B cell (primary cell): ENCODE measurements at regions not wholly inside any gene's neighbourhood (a gene's known extent, or its start where the extent isn't known, plus 50 kb on each side); places are given as distances from the start of the nearest gene placed in this dataset.

Source experiments
- CTCF ChIP-seq: fragments of 200-600 bp; IDR thresholded peaks from one replicate; pipeline ENCODE4 v1.8.0; 2022; ENCODE audit warnings: antibody characterized with exemption, mild to moderate bottlenecking
- EZH2 ChIP-seq: IDR thresholded peaks from 2 replicates; pipeline ENCODE4 v1.6.1; 2012; ENCODE audit warnings: borderline replicate concordance, low read depth, mild to moderate bottlenecking, moderate library complexity, low read length; ENCODE audit not compliant: insufficient read depth, poor library complexity, severe bottlenecking

GRCh38 chr12:115485967-115486366 lies 791.5 kb downstream of the MED13L start:
- TF ChIP-seq CTCF (no peak), EZH2 (no peak)
